Cardiac fibroblast (primary cell): ENCODE measurements at regions not wholly inside any gene's neighbourhood (a gene's known extent, or its start where the extent isn't known, plus 50 kb on each side); places are given as distances from the start of the nearest gene placed in this dataset.
A peak's percentile ranks its signal among the peaks of the same experiment; 100 is the strongest.
"Not testable (repeated sequence)": the region's sequence is repeated elsewhere in the genome, so short reads cannot be mapped to it uniquely, and the experiment has no call there.

Experiments used
- DNase-seq, 2 donors: peaks; one replicate each; pipeline versions ENCODE4 v3.0.0 to v3.0.0-alpha.2; 2010; ENCODE audit warnings: low read depth in 2 of 2
- H3K4me3 ChIP-seq, 2 donors: replicated peaks in 1 of 2; 1 replicate in 1 of 2; 2 replicates in 1 of 2; pipeline ENCODE4 v1.5.1; 2011; ENCODE audit warnings: low read depth in 2 of 2, low read length in 2 of 2, mild to moderate bottlenecking in 2 of 2, moderate library complexity in 1 of 2
- CTCF ChIP-seq: IDR thresholded peaks from one replicate; pipeline ENCODE4 v1.5.1; 2011; ENCODE audit warnings: low read depth, mild to moderate bottlenecking, low read length, inconsistent platforms

- TF ChIP-seq CTCF: no peak
- no peak overlapping the region for H3K4me3 ChIP-seq
- no peak for DNase-seq
Measured at GRCh38 chr12:114555451-114555850, 128.5 kb downstream of the TBX3 start.

GRCh38 chr12:114547636-114548035, 136.3 kb downstream of the TBX3 start:
- DNase-seq: no peak
- no peak overlapping the region for H3K4me3 ChIP-seq
- TF ChIP-seq CTCF: no peak

- H3K4me3 ChIP-seq: no peak overlapping the region
- no peak for DNase-seq
- no peak for TF ChIP-seq CTCF
Measured at GRCh38 chr12:114530417-114530816, 124.5 kb upstream of the TBX5 start.

DNA sequence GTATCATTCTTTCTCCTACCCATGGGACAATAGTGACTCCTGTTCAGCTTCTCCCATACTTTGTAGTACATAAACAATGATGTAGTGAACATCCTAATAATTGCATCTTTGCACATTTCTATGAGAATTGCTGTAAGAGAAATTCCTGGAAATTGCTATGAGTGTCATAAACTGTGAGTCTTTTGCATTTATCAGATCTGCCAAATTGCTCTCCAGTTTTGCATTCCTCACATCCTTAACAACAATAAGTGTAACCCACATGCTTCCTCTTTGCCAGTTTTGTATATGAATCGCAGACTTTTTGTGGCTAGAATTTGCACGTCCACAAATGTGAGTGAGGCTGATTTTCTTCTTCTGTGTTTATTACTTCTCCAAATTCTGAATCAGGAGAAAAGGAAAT, 124.0 kb upstream of the TBX5 start:
- peak; percentile 5 to 24 for DNase-seq
- TF ChIP-seq CTCF: no peak
- no peak overlapping the region for H3K4me3 ChIP-seq

DNA sequence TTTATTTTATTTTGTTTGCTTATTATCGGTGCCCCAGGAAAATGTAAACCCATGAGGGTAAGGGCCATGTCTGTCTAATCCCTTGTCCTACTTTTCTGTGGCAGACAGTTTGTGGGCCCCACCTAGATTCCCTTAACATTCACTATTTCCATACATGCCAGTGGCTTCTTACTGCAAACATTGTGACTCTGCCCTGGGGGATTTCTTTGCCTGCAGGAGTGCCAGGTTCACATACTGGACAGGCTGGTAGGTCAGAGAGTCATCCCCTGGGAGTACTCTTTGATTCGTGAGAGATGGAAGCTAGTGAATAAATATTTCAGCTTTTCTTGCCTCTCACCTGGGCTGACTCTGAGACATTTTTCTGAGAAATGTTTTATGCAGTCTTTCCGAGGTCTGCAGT, 122.8 kb upstream of the TBX5 start:
- no peak for TF ChIP-seq CTCF
- no peak for DNase-seq
- H3K4me3 ChIP-seq: no peak overlapping the region

DNA sequence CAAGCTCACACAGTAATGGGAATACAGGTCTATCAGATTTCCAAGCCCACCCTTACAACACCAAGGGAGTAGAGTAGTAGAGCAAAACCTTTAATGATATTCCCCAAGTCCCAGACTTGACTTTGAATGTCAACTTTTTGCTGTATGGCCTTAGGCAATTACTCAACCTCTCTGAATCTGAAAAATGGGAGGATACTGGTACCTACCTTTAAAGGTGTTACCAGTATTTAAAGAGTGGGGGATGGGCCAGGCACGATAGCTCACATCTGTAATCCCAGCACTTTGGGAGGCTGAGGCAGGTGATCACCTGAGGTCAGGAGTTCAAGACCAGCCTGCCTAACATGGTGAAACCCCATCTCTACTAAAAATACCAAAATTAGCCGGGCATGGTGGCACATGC, 115.2 kb upstream of the TBX5 start:
- not testable (repeated sequence) for DNase-seq, H3K4me3 ChIP-seq

DNA sequence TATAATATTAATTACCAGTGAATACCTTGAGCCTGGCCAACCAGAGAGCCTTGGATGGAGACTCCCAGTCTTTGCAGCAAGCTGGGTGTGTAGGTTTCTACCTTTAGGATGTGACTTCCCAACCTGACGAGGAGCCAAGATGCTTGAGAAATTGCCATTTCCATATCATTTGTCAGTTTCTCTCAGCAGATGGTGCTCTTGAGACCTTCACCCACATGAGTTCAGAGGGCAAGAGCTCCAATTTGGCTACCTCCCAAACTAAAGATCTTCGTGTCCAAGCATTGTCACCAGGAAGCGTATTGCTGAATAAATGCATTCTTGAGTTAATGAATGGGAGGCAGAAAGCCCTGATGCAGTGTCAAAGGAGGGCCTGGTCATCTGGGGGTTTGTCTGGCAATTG, 106.4 kb upstream of the TBX5 start:
- no peak for DNase-seq
- no peak for TF ChIP-seq CTCF
- H3K4me3 ChIP-seq: no peak overlapping the region
